Calu3 (cell line): ENCODE measurements at regions not wholly inside any gene's neighbourhood (a gene's known extent, or its start where the extent isn't known, plus 50 kb on each side); places are given as distances from the start of the nearest gene placed in this dataset.
A peak's percentile ranks its signal among the peaks of the same experiment; 100 is the strongest.

Source experiments
- BruUV-seq: library from RNA; stranded (reverse); fragments of 400-500 nt; replicated peaks from 2 replicates; lab custom pipeline; 2021; lab: Mats Ljungman, UMichigan
- CTCF ChIA-PET: fragments of 300-600 bp; sonication (Branson Sonifier 250); formaldehyde crosslinking; loops from one replicate; lab custom pipeline; 2022; ENCODE audit warnings: antibody characterized with exemption; lab: Charles Lee
- DNase-seq: peaks from one replicate; pipeline ENCODE4 v3.0.0; 2022
- H3K27ac Mint-ChIP-seq: one replicate; pipeline ENCODE4 v1.8.0; 2022; ENCODE audit warnings: mixed read lengths; ENCODE audit not compliant: unreplicated experiment
- H3K27me3 Mint-ChIP-seq: one replicate; pipeline ENCODE4 v1.8.0; 2022; ENCODE audit warnings: mixed read lengths; ENCODE audit not compliant: unreplicated experiment
- H3K36me3 Mint-ChIP-seq: one replicate; pipeline ENCODE4 v1.8.0; 2022; ENCODE audit warnings: mild to moderate bottlenecking, moderate library complexity, mixed read lengths; ENCODE audit not compliant: insufficient read depth, unreplicated experiment
- H3K4me1 Mint-ChIP-seq: one replicate; pipeline ENCODE4 v1.8.0; 2022; ENCODE audit warnings: mild to moderate bottlenecking, low read depth, mixed read lengths; ENCODE audit not compliant: unreplicated experiment
- H3K4me3 Mint-ChIP-seq: one replicate; pipeline ENCODE4 v1.8.0; 2022; ENCODE audit warnings: mild to moderate bottlenecking, low read depth, moderate library complexity, mixed read lengths; ENCODE audit not compliant: unreplicated experiment
- H3K9me3 Mint-ChIP-seq: one replicate; pipeline ENCODE4 v1.8.0; 2022; ENCODE audit warnings: low read depth, mixed read lengths; ENCODE audit not compliant: unreplicated experiment
- CTCF ChIP-seq: fragments of 200-600 bp; IDR thresholded peaks from one replicate; pipeline ENCODE4 v1.8.0; 2022; ENCODE audit warnings: antibody characterized with exemption; ENCODE audit not compliant: unreplicated experiment
- intact Hi-C: fragments of 100-400 bp; cut with micrococcal nuclease; formaldehyde crosslinking; loops from one replicate; pipeline ENCODE4 v1.10.0; 2022; ENCODE audit not compliant: unreplicated experiment

GRCh38 chr5:165805756-165806155 lies 2300.3 kb downstream of the MAT2B start:
- no peaks in the 10 kb centered on the region for H3K27me3 Mint-ChIP-seq
- BruUV-seq, result no TSS peak
- H3K36me3 Mint-ChIP-seq, result no peaks in the 10 kb centered on the region
- CTCF ChIA-PET, result no interaction called here
- DNase-seq, result peak; percentile 1
- H3K27ac Mint-ChIP-seq, result no peak overlapping the region
- H3K4me1 Mint-ChIP-seq, result no peaks in the 10 kb centered on the region
- no peak for TF ChIP-seq CTCF
- H3K9me3 Mint-ChIP-seq, result peaks cover 3% of the 10 kb centered on the region
- H3K4me3 Mint-ChIP-seq, result no peak overlapping the region
- intact Hi-C loops, result no loop called here

DNA sequence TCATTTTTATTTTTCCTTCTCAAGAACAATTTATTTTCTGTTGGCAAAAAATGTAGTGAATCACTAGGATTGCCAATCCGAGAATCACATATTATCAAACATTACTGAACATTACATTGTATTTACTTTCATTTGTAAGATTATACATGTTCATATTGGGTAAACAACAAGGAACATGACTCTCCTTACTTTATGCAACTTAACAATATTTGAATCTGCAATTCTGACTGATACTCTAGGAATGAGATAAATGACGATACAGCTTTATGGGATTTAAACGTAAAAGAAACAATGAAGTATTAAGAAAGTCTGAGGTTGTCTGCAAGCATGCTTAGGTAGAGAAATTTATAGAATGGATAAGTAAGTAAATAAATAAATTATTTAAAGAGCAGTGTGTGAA lies 2302.9 kb downstream of the MAT2B start:
- Mint-ChIP-seq H3K4me3 (no peak overlapping the region), H3K27ac (no peak overlapping the region), H3K9me3 (no peaks in the 10 kb centered on the region), H3K36me3 (no peaks in the 10 kb centered on the region), H3K4me1 (no peaks in the 10 kb centered on the region), H3K27me3 (no peaks in the 10 kb centered on the region)
- BruUV-seq, result no TSS peak
- intact Hi-C loops, result no loop called here
- CTCF ChIA-PET, result no interaction called here
- no peak for DNase-seq
- TF ChIP-seq CTCF, result no peak

GRCh38 chr5:165809914-165810313 lies 2304.5 kb downstream of the MAT2B start:
- CTCF ChIA-PET, result no interaction called here
- no peaks in the 10 kb centered on the region for H3K27me3 Mint-ChIP-seq
- no peak overlapping the region for H3K4me3 Mint-ChIP-seq
- no peaks in the 10 kb centered on the region for H3K9me3 Mint-ChIP-seq
- no TSS peak for BruUV-seq
- DNase-seq, result no peak
- TF ChIP-seq CTCF, result no peak
- no peaks in the 10 kb centered on the region for H3K4me1 Mint-ChIP-seq
- no peak overlapping the region for H3K27ac Mint-ChIP-seq
- intact Hi-C loops, result no loop called here
- no peaks in the 10 kb centered on the region for H3K36me3 Mint-ChIP-seq

DNA sequence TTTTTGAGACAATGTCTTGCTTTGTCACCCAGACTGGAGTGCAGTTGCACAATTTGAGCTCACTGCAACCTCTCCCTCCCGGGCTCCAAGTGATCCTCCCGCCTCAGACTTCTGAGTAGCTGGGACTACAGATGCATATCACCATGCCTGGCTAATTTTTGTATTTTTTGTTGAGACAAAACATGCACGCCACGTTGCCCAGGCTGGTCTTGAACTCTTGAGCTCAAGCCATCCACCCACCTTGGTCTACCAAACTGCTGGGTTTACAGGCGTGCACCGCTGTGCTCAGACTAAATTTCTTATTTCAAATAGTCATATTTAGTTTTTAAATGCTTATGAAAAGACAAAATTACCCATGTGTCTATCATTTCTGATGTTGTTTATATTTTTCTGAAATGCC lies 2324.1 kb downstream of the MAT2B start:
- DNase-seq, result no peak
- no peaks in the 10 kb centered on the region for H3K27me3 Mint-ChIP-seq
- no peaks in the 10 kb centered on the region for H3K4me1 Mint-ChIP-seq
- no peak overlapping the region for H3K4me3 Mint-ChIP-seq
- peaks cover 17% of the 10 kb centered on the region for H3K9me3 Mint-ChIP-seq
- no peak for TF ChIP-seq CTCF
- intact Hi-C loops, result no loop called here
- CTCF ChIA-PET, result no interaction called here
- H3K36me3 Mint-ChIP-seq, result no peaks in the 10 kb centered on the region
- BruUV-seq, result no TSS peak
- H3K27ac Mint-ChIP-seq, result no peak overlapping the region
